Colonic mucosa (tissue), 4 donors: ENCODE measurements at regions not wholly inside any gene's neighbourhood (a gene's known extent, or its start where the extent isn't known, plus 50 kb on each side); places are given as distances from the start of the nearest gene placed in this dataset.
A peak's percentile ranks its signal among the peaks of the same experiment; 100 is the strongest.

Source experiments
- DNase-seq: peaks from one replicate; pipeline ENCODE4 v3.0.0-alpha.2; 2020
- H3K27ac ChIP-seq: fragments of 200-600 bp; one replicate; pipeline ENCODE4 v1.8.0; 2021
- H3K27me3 ChIP-seq: fragments of 200-600 bp; one replicate; pipeline ENCODE4 v1.8.0; 2021
- H3K36me3 ChIP-seq: fragments of 200-600 bp; one replicate; pipeline ENCODE4 v1.8.0; 2021
- H3K4me1 ChIP-seq: fragments of 200-600 bp; one replicate; pipeline ENCODE4 v1.8.0; 2021; ENCODE audit warnings: mild to moderate bottlenecking
- H3K4me3 ChIP-seq: fragments of 200-600 bp; one replicate; pipeline ENCODE4 v1.8.0; 2021
- H3K9ac ChIP-seq, 2 donors: one replicate each; pipeline ENCODE4 v1.7.0; 2013; ENCODE audit warnings: control low read depth in 2 of 2, low read depth in 2 of 2, low read length in 2 of 2
- H3K9me3 ChIP-seq: fragments of 200-600 bp; one replicate; pipeline ENCODE4 v1.8.0; 2021
- intact Hi-C: fragments of 100-400 bp; cut with DNase I; formaldehyde crosslinking; loops from one replicate; pipeline ENCODE4 v1.14.1; 2022
- TF ChIP-seq, protein P1 (sequence below): fragments of 200-600 bp; IDR thresholded peaks from one replicate; pipeline ENCODE4 v1.8.0; 2022; ENCODE audit warnings: antibody characterized with exemption, mild to moderate bottlenecking
- donor health status: healthy.
- donor health status: DM: no; HTN: no; CAD: no.
- donor health status: DM: no; HTN: no; CAD: no.

DNA sequence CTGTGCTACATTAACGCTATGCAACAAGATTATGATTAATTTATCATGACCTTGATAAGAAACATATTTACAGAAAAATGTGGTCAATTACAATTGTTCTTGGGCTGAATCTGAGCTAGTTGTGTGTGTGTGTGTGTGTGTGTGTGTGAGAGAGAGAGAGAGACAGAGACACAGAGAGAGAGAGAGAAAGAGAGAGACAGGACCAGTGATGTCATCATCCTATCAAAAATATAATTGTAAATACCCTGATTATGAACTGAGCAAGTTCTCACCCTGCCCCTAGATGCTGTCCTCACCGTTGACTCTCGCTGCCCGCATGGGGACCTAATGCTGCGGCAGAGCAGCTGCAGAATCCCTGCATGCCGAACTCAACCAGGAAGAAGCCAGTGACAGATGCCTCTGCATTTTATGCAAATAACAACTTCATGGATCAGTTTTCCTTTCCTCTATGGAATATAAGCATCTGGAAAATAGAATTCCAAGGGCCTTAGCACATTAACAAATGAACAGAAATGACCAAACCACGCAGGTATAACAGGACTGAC, 512.5 kb downstream of the PLCL1 start:
- Histone ChIP-seq H3K4me3 (peak overlapping the region; percentile 1), H3K4me1 (no peaks in the 10 kb centered on the region), H3K9me3 (no peaks in the 10 kb centered on the region), H3K9ac (peak overlapping the region; percentile 26 to 61), H3K27ac (peak overlapping the region; percentile 67), H3K36me3 (no peaks in the 10 kb centered on the region), H3K27me3 (no peaks in the 10 kb centered on the region)
- intact Hi-C loops = loop anchor here (5.0 kb wide), 2 partner anchors 455 to 1145 kb away; no protein-coding TSS in a partner anchor
- TF ChIP-seq, protein P1, sequence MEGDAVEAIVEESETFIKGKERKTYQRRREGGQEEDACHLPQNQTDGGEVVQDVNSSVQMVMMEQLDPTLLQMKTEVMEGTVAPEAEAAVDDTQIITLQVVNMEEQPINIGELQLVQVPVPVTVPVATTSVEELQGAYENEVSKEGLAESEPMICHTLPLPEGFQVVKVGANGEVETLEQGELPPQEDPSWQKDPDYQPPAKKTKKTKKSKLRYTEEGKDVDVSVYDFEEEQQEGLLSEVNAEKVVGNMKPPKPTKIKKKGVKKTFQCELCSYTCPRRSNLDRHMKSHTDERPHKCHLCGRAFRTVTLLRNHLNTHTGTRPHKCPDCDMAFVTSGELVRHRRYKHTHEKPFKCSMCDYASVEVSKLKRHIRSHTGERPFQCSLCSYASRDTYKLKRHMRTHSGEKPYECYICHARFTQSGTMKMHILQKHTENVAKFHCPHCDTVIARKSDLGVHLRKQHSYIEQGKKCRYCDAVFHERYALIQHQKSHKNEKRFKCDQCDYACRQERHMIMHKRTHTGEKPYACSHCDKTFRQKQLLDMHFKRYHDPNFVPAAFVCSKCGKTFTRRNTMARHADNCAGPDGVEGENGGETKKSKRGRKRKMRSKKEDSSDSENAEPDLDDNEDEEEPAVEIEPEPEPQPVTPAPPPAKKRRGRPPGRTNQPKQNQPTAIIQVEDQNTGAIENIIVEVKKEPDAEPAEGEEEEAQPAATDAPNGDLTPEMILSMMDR = no peak
- DNase-seq = peak; percentile 64

DNA sequence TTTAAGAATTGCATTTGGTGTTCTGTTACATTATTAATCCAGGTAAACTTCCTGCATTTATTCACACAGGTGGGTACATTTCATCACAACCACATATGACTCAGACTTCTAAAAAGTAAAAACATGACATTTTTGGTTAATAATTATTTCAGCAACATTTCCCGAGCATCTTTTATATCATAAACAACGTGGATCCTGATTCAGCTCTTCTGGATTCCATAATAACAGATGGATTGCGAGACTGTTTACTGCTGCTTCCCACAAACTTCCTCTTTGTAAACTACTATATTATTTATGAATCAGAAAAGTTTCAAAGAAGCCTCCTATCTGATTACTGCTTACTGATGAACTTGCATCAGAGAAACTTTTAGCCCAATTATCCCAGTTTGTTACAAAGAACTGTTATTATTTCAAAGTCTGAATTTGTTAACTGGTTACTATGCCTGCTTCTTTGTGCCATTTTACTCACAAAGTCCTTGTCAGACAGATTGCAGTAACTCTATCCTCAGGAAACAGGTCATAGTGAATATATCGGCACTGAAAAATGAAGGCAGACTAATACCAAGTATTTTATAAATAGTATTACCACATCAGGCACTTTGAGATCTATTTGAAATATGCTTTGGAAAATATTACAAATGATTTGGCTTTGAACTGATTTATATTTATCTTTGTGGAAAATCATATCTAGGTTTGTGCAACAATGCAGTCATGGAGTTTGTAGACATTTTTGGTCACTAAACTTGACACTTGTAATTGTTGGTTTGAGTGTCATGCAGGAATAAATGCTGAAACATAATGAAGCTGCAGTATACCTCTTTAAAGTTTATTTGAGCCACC, 511.6 kb downstream of the PLCL1 start:
- Histone ChIP-seq H3K4me1 (no peaks in the 10 kb centered on the region), H3K4me3 (peak overlapping the region; percentile 1), H3K9me3 (no peaks in the 10 kb centered on the region), H3K36me3 (no peaks in the 10 kb centered on the region), H3K9ac (peak overlapping the region in 1 of 2 donors; percentile 61), H3K27ac (peak overlapping the region; percentile 67), H3K27me3 (no peaks in the 10 kb centered on the region)
- TF ChIP-seq, protein P1 = no peak
- DNase-seq = no peak
- intact Hi-C loops = loop anchor here (5.0 kb wide), 2 partner anchors 456 to 1146 kb away; no protein-coding TSS in a partner anchor

DNA sequence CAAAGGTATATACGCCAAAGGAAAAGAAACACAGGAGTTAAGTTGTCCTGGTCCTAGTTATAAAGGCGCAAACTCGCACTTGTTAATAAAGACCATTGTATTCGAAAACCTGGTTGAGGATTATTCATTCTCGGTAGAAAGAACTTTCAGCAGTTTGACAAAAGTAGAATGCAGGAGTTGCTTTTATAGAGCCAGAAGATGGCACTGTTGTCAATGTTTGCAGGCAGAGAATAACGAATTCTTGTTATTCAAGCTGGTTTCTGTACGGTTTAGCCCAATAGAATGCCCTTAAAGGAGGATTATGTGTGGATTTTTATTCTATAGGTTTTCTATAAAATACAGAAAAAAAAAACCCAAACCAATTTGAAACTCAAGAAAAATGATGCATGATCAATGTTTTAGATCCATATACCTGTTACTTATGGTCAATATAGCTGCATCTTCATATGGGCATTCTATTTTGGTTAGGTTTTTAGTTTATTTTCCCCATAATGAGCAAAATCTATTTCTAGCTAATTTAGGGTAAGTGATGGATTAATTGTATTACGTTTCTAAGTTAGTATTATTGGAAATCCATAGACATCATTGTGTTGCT, 510.3 kb downstream of the PLCL1 start:
- Histone ChIP-seq H3K4me1 (no peaks in the 10 kb centered on the region), H3K9me3 (no peaks in the 10 kb centered on the region), H3K4me3 (no peak overlapping the region), H3K36me3 (no peaks in the 10 kb centered on the region), H3K27me3 (no peaks in the 10 kb centered on the region), H3K9ac (peak overlapping the region in 1 of 2 donors; percentile 61), H3K27ac (peak overlapping the region; percentile 67)
- TF ChIP-seq, protein P1 = peak; percentile 47
- intact Hi-C loops = loop anchor here (5.0 kb wide), 2 partner anchors 458 to 1148 kb away; no protein-coding TSS in a partner anchor
- peak; percentile 58 for DNase-seq

DNA sequence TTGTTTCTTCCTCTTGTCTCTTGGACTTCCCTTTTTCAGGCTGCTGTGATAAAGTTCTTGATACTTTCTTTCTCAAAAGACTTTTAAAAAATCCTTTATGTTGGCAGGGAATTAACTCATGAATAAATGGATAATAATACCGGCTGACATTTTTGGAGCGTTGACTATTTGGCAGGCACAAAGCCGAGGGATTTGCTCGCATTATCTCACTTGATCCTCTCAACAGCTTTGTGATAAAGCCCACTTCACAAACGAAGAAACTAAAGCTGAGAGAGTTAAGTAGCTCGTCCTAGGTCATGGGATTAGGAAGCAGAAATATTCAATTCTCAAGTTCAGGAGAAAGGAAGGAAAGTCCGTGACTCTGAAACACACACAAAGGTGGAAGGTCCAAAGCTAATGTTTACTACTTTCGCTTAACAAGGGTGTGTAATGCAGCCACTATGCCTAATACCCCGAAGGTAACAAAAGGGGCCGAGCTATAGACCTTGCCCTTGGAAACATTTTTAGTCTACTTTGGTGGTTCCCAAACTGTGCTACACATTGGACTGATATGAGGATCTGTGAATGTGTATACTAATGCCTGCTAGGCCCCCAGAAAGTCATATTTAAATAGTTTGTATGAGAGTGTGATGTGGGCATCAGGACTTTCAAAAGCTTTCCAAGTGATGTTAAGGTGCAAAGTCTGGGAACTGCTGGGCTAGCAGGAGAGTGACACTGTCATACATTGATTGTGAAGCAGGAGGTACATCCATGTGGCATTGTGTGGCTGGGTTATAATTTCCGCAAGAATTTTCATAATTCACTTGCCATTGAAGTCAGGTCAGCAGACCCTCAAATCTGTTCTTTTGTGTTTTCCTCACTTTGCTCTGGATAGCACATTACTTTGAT, 508.4 kb downstream of the PLCL1 start:
- H3K36me3 ChIP-seq = no peaks in the 10 kb centered on the region
- no peaks in the 10 kb centered on the region for H3K27me3 ChIP-seq
- TF ChIP-seq, protein P1 = no peak
- intact Hi-C loops = no loop called here
- DNase-seq = no peak
- H3K4me1 ChIP-seq = peaks cover 4% of the 10 kb centered on the region
- H3K9ac ChIP-seq = peak overlapping the region in 1 of 2 donors; percentile 60
- peak overlapping the region; percentile 60 for H3K27ac ChIP-seq
- no peak overlapping the region for H3K4me3 ChIP-seq
- H3K9me3 ChIP-seq = no peaks in the 10 kb centered on the region

DNA sequence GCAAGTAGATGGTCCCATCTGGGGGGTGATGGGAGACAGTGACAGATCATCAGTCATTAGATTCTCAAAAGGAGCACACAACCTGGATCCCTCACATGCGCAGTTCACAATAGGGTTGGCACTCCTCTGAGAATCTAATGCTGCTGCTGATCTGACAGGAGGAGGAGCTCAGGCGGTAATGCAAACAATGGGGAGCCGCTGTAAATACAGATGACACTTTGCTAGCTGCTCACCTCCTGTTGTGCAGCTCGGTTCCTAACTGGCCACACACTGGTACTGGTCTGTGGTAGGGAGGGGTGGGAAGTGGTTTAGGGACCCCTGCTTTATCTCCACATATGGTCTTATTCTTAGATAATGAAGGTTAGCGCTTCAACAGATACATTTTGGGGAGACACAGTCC, 506.6 kb downstream of the PLCL1 start:
- H3K36me3 ChIP-seq = no peaks in the 10 kb centered on the region
- H3K27me3 ChIP-seq = no peaks in the 10 kb centered on the region
- H3K4me1 ChIP-seq = peaks cover 4% of the 10 kb centered on the region
- H3K9me3 ChIP-seq = no peaks in the 10 kb centered on the region
- no peak overlapping the region for H3K9ac ChIP-seq
- DNase-seq = peak; percentile 50
- TF ChIP-seq, protein P1 = no peak
- H3K27ac ChIP-seq = no peak overlapping the region
- intact Hi-C loops = no loop called here
- no peak overlapping the region for H3K4me3 ChIP-seq
